PFSK-1 (cell line): ENCODE measurements at regions not wholly inside any gene's neighbourhood (a gene's known extent, or its start where the extent isn't known, plus 50 kb on each side); places are given as distances from the start of the nearest gene placed in this dataset.

ENCODE experiments used
- FOXP2 ChIP-seq: optimal IDR thresholded peaks from 2 replicates; pipeline ENCODE3; 2011; ENCODE audit warnings: borderline replicate concordance, control low read depth, inconsistent platforms; ENCODE audit not compliant: insufficient read depth; ENCODE audit errors: extremely low read length, extremely low read depth
- POLR2AphosphoS5 ChIP-seq: IDR thresholded peaks from 2 replicates; pipeline ENCODE4 v1.6.1; 2012; ENCODE audit warnings: low read depth, mild to moderate bottlenecking, control low read depth, low read length, moderate library complexity
- SIN3A ChIP-seq: IDR thresholded peaks from 2 replicates; pipeline ENCODE4 v1.6.1; 2012; ENCODE audit warnings: mild to moderate bottlenecking, low read length, moderate library complexity, borderline replicate concordance; ENCODE audit not compliant: insufficient read depth
- TAF1 ChIP-seq: IDR thresholded peaks from 2 replicates; pipeline ENCODE4 v1.6.1; 2012; ENCODE audit warnings: low read length, control low read depth, borderline replicate concordance; ENCODE audit not compliant: insufficient read depth
- TF ChIP-seq, protein P1 (sequence below), 2 experiments: IDR thresholded peaks; 2 replicates each; pipeline versions ENCODE4 v1.6.1 to v1.8.0; 2011 to 2012; ENCODE audit warnings: low read depth in 2 of 2, low read length in 2 of 2, control low read depth in 1 of 2, inconsistent platforms in 1 of 2, mild to moderate bottlenecking in 1 of 2, moderate library complexity in 1 of 2; ENCODE audit not compliant: insufficient read depth in 1 of 2

DNA sequence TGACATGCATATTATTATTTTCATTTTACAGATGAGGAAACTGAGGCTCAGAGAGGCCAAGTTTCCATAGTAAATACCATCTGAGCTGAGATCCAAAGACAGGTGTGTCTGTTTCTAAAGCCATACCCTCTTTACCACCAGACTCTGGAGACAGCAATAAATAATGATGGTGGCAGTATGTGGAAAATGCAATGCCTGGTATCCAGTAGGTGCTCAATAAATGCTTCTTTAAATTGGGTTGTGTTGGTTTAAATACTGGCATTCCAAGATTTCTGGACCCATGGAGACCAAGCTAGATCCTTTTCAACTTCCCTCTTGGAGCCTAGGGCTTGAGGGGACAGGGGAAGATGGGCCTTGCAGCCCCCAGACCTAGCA lies 221.3 kb upstream of the MSX2 start:
- TF ChIP-seq POLR2AphosphoS5, result no peak
- TF ChIP-seq TAF1, result no peak
- TF ChIP-seq, protein P1, sequence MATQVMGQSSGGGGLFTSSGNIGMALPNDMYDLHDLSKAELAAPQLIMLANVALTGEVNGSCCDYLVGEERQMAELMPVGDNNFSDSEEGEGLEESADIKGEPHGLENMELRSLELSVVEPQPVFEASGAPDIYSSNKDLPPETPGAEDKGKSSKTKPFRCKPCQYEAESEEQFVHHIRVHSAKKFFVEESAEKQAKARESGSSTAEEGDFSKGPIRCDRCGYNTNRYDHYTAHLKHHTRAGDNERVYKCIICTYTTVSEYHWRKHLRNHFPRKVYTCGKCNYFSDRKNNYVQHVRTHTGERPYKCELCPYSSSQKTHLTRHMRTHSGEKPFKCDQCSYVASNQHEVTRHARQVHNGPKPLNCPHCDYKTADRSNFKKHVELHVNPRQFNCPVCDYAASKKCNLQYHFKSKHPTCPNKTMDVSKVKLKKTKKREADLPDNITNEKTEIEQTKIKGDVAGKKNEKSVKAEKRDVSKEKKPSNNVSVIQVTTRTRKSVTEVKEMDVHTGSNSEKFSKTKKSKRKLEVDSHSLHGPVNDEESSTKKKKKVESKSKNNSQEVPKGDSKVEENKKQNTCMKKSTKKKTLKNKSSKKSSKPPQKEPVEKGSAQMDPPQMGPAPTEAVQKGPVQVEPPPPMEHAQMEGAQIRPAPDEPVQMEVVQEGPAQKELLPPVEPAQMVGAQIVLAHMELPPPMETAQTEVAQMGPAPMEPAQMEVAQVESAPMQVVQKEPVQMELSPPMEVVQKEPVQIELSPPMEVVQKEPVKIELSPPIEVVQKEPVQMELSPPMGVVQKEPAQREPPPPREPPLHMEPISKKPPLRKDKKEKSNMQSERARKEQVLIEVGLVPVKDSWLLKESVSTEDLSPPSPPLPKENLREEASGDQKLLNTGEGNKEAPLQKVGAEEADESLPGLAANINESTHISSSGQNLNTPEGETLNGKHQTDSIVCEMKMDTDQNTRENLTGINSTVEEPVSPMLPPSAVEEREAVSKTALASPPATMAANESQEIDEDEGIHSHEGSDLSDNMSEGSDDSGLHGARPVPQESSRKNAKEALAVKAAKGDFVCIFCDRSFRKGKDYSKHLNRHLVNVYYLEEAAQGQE (IDR thresholded peaks at IDR 0.05; ENCODE audit: insufficient read depth in 1 of 2, low read depth in 2 of 2, low read length in 2 of 2), result no peak
- no peak for TF ChIP-seq FOXP2
- TF ChIP-seq SIN3A, result no peak
